H4 (cell line): ENCODE measurements at regions not wholly inside any gene's neighbourhood (a gene's known extent, or its start where the extent isn't known, plus 50 kb on each side); places are given as distances from the start of the nearest gene placed in this dataset.

Source experiments
- DNase-seq: peaks from one replicate; pipeline ENCODE4 v3.0.0-alpha.2; 2015; ENCODE audit warnings: low spot score

GRCh38 chr5:174410716-174411478, 313.5 kb upstream of the MSX2 start:
- peak; percentile 92 for DNase-seq

DNA sequence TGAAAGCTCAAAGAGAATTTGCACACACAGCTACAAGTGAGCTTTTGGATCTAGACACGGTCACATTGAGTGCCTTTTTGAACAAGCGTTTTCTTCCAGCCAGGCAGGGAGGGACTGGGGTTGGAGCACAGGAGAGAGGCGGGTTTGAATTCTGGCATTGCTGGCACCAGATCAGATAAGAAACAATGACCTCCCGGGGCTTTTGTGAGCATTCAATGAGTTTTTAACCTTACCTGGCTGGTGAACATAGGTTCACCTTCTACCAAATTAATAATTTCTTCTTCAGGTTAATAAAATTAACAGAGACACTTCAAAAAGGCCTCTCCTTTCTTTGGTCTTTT, 312.9 kb upstream of the MSX2 start:
- DNase-seq = no peak

DNA sequence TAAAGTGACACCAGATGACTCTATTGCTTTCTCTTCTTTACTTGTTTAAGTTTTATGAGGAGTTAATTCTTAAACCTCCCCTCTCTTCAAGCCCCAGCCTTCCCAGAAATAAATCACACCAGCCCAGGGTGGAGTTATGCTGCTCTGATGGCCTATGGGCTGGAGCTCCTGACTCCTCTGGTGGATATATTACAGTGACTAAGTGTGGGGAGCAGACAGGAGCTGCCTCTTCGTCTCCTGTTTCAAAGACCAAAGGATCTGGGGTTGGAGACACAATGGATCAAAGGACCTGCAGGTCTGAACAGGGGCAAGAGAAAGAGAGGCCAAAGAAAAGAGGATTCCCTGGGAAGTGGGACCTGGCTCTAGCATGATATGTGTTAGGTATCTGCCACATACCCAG, 312.0 kb upstream of the MSX2 start:
- no peak for DNase-seq

DNA sequence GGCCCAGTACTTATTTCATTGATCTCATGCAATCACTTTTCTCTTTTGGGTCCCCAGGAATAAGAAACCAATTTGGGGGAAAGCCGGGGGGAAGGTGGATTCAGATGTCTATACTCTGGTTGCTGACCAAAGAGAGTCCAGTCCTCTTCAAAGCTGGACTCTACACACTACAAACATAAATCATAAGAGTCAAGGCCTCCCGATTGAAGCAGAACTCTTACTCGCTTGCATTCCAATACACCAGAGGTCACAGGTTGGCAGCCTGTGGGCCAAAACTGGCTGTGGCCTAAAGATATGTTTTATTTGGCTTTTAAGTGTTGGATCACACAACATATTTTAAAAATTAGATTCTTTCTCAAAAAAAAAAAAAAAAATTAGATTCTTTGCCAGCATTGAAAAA, 311.4 kb upstream of the MSX2 start:
- no peak for DNase-seq

DNA sequence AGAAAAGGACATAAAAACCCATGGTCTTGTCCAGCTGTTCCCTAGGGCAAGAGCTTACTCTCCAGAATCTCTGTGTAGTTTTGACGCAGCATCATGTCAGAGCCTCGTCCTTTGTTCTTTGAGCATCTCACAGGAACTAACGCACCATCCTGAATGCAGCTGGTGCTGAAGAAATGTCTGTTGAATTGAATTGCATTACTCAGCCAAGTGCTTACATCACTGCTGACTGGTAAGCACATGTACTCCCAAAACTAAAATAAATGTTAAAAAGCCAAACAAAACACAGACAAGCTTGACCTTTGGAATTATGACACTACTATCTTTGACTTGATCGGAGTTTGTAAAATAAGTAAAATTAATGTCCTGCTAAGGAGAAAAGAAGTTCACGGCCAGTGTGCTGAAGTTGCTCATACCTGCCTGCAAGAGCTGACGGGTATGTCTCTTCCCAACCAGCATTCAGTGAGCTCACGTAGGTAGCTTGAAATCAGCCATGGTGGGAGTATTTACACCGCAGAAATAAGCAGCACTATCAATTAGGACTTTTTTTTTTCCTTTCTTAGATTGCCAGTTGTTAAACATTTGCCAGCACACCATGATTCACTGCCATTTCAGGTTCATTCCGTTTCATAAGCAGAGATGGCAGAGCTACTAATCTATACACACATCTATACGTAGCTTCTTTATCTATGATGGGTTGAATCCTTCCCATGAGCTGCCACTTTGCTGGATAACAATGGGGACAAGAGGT, 310.6 kb upstream of the MSX2 start:
- DNase-seq = peak; percentile 89

GRCh38 chr5:174414315-174414710, 310.1 kb upstream of the MSX2 start:
- no peak for DNase-seq

DNA sequence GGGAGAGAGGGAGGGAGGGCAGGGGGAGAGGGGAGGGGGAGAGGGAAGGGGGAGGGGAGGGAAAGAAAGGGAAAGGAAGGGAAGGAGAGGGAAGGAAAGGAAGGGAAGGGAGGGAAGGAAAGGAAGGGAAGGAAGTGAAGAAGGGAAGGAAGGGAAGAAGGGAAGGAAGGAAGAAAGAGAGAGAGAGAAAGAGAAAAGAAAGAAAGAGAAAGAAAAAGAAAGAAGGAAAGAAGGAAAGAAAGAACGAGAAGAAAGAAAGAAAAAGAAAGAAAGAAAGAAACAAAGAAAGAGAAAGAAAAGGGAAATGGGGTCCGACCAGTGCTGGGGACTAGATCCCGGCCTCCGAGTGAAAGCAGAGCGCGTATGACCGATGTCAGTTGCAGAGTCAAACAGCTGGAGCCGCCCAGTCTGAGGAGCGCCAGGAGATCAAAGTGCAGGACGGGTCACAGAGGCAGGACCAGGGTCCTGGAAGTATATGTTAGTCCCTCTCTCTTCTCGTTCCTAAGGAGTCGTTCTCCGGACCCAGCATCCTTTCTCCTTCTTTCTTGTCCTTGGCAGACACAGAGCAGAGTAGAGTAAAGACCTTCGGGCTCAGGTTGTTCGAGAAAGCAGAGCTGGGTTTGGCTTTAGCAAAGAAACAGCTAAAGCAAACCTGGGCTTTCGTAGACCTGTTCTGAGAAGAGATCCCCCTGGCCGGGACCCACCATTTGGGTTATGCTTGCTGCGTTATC, 305.4 kb upstream of the MSX2 start:
- no peak for DNase-seq

- DNase-seq = peak; percentile 95
These were observed 304.7 kb upstream of the MSX2 start for GRCh38 chr5:174419540-174420132.

- no peak for DNase-seq
These were observed 303.6 kb upstream of the MSX2 start for GRCh38 chr5:174420651-174421407.

GRCh38 chr5:174421408-174421805, 303.0 kb upstream of the MSX2 start:
- DNase-seq = no peak

DNA sequence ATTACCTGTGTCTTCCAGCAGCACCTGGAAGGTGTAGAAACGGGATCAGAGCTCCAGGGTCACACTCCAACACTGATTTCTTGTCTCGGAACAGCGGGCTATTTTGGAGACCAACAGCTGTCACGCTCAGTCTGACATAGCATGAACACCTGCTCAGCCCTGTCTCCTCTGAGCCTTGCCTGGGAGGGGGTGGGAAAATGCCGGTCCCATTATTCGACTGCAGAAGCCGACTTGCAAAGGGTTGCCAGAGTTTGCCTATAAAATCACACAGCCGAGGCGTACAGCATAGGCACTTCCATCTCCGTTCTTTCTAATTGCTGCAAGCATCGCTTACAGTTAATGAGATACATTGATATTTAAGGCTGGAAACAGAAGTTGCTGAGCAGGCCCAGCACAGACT, 300.8 kb upstream of the MSX2 start:
- DNase-seq = no peak

GRCh38 chr5:174424219-174425053, 299.9 kb upstream of the MSX2 start:
- no peak for DNase-seq

GRCh38 chr5:174425271-174425963, 299.0 kb upstream of the MSX2 start:
- no peak for DNase-seq

DNA sequence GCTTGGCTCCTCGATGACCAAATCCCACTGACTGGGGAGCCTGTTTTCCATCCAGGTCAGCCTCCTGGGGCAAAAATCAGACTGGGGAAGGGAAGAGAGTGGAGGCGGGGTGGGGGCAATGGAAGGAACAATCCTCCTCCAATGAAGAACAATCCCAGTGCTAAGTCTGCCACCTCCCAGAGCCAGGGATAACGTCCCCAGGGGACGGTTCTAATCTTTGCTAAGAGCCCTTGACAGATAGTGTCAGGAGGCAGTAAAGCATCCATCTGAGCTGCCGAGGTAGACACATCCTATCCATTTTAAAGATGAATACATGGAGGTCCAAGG, 298.5 kb upstream of the MSX2 start:
- no peak for DNase-seq

GRCh38 chr5:174426388-174426787, 298.0 kb upstream of the MSX2 start:
- DNase-seq = no peak

- no peak for DNase-seq
These were observed 297.5 kb upstream of the MSX2 start for GRCh38 chr5:174426851-174427250.

- DNase-seq = no peak
These were observed 297.1 kb upstream of the MSX2 start for GRCh38 chr5:174427304-174427703.

GRCh38 chr5:174428895-174429294, 295.5 kb upstream of the MSX2 start:
- DNase-seq = no peak

GRCh38 chr5:174430940-174431339, 293.4 kb upstream of the MSX2 start:
- no peak for DNase-seq

DNA sequence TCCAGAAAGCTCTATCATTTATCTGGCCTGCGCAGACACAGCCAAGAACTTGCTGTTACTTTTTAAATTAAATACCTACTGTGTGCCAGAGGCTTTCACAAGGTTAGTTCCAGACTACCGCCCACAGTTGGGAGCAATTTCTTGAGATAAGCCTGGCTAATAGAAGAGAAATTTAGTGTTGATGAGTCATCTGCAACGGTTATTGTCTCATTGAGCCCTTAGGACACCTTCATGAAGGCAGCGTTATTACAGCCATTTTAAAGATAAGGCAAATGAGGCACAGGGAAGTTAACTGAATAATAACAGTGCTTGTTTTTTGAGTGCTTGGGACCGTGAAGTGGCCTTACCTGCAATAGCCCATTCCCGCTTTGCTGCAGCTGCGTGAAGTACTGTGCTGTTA, 292.9 kb upstream of the MSX2 start:
- no peak for DNase-seq
